Endothelial cell of umbilical vein (primary cell): ENCODE measurements at regions not wholly inside any gene's neighbourhood (a gene's known extent, or its start where the extent isn't known, plus 50 kb on each side); places are given as distances from the start of the nearest gene placed in this dataset.

Experiments
- BruUV-seq: library from RNA; stranded (reverse); fragments of 400-500 nt; replicated peaks from 2 replicates; lab custom pipeline; 2021; lab: Mats Ljungman, UMichigan
- CTCF ChIA-PET: fragments of 300-600, 350-600 bp; sonication (Branson Sonifier 250); formaldehyde crosslinking; loops from one replicate; lab custom pipeline; 2021; ENCODE audit warnings: antibody characterized with exemption, inconsistent platforms; lab: Charles Lee
- POLR2A ChIA-PET: fragments of 300-600, 350-600 bp; sonication (Branson Sonifier 250); formaldehyde crosslinking; loops from one replicate; lab custom pipeline; 2021; ENCODE audit warnings: antibody characterized with exemption, inconsistent platforms; lab: Charles Lee
- DNase-seq: peaks from one replicate; pipeline ENCODE4 v3.0.0-alpha.2; 2011; ENCODE audit warnings: low read depth, low spot score
- FAIRE-seq: peaks from 2 replicates; lab custom pipeline; 2011; peaks lifted over from hg19 to GRCh38; lab: Jason Lieb, UNC
- H2AFZ ChIP-seq: 2 replicates; pipeline ENCODE4 v1.6.0; 2012; ENCODE audit warnings: low read depth, low read length, control low read depth, inconsistent platforms
- H3K27ac ChIP-seq: 2 replicates; pipeline ENCODE4 v1.5.1; 2011; ENCODE audit warnings: low read depth, mild to moderate bottlenecking, control low read depth, low read length, moderate library complexity; ENCODE audit not compliant: insufficient read depth
- H3K27me3 ChIP-seq, 2 experiments: 2 replicates each; pipeline versions ENCODE4 v1.6.0 to v1.6.1; 2011; ENCODE audit warnings: low read length in 2 of 2, mixed read lengths in 1 of 2; ENCODE audit not compliant: control insufficient read depth in 2 of 2, insufficient read depth in 2 of 2
- H3K36me3 ChIP-seq, 2 experiments: 2 replicates in 1 of 2; 3 replicates in 1 of 2; pipeline ENCODE4 v1.5.1; 2011; ENCODE audit warnings: low read length in 2 of 2, mild to moderate bottlenecking in 1 of 2, moderate library complexity in 1 of 2; ENCODE audit not compliant: control insufficient read depth in 2 of 2, insufficient read depth in 2 of 2; ENCODE audit errors: extremely low read depth in 1 of 2
- H3K4me1 ChIP-seq: 3 replicates; pipeline ENCODE4 v1.5.1; 2011; ENCODE audit warnings: mild to moderate bottlenecking, low read length; ENCODE audit not compliant: control insufficient read depth, insufficient read depth; ENCODE audit errors: extremely low read depth
- H3K4me2 ChIP-seq: 2 replicates; pipeline ENCODE4 v1.6.1; 2011; ENCODE audit warnings: low read length, control low read depth, mixed read lengths; ENCODE audit not compliant: insufficient read depth
- H3K4me3 ChIP-seq, 3 experiments: fragments of 200-600 bp in 1 of 3; sonication (generic), shearing (Covaris generic) in 1 of 3; replicated peaks in 1 of 3; 2 replicates each; pipeline ENCODE4 v1.5.1; 2011 to 2016; ENCODE audit warnings: control low read depth in 3 of 3, low read length in 3 of 3, mild to moderate bottlenecking in 2 of 3, inconsistent platforms in 1 of 3, low read depth in 1 of 3, moderate library complexity in 1 of 3; ENCODE audit not compliant: insufficient read depth in 1 of 3
- H3K79me2 ChIP-seq: 2 replicates; pipeline ENCODE4 v1.6.0; 2012; ENCODE audit warnings: low read length, inconsistent platforms; ENCODE audit not compliant: control insufficient read depth, insufficient read depth
- H3K9ac ChIP-seq: replicated peaks from 2 replicates; pipeline ENCODE3; 2011; ENCODE audit warnings: low read length, control low read depth; ENCODE audit not compliant: insufficient read depth; ENCODE audit errors: extremely low read depth
- H3K9me1 ChIP-seq: replicated peaks from 3 replicates; pipeline ENCODE4 v1.6.0; 2011; ENCODE audit warnings: mild to moderate bottlenecking, low read length; ENCODE audit not compliant: control insufficient read depth, insufficient read depth; ENCODE audit errors: extremely low read depth
- H3K9me3 ChIP-seq: replicated peaks from 2 replicates; pipeline ENCODE4 v1.5.1; 2012; ENCODE audit warnings: low read length, inconsistent platforms; ENCODE audit not compliant: control insufficient read depth, insufficient read depth
- H4K20me1 ChIP-seq: replicated peaks from 2 replicates; pipeline ENCODE3; 2011; ENCODE audit warnings: mild to moderate bottlenecking, low read length; ENCODE audit not compliant: control insufficient read depth, insufficient read depth; ENCODE audit errors: extremely low read depth
- EZH2 ChIP-seq: IDR thresholded peaks from 2 replicates; pipeline ENCODE4 v1.6.1; 2012; ENCODE audit warnings: borderline replicate concordance, low read depth, mild to moderate bottlenecking, moderate library complexity, low read length, inconsistent platforms; ENCODE audit not compliant: severe bottlenecking
- FOS ChIP-seq: IDR thresholded peaks from 2 replicates; pipeline ENCODE4 v1.6.1; 2011; ENCODE audit warnings: mild to moderate bottlenecking, low read length, moderate library complexity, borderline replicate concordance; ENCODE audit not compliant: insufficient read depth
- GATA2 ChIP-seq: IDR thresholded peaks from 2 replicates; pipeline ENCODE4 v1.7.0; 2011; ENCODE audit warnings: low read depth, mild to moderate bottlenecking, moderate library complexity, mixed read lengths, low read length; ENCODE audit not compliant: insufficient read length, insufficient read depth
- JUN ChIP-seq: IDR thresholded peaks from 2 replicates; pipeline ENCODE4 v1.6.1; 2011; ENCODE audit warnings: borderline replicate concordance, low read depth; ENCODE audit not compliant: insufficient read length, insufficient read depth
- MYC ChIP-seq: IDR thresholded peaks from one replicate; pipeline ENCODE4 v1.6.1; 2011; ENCODE audit warnings: mild to moderate bottlenecking, low read depth, low read length
- POLR2A ChIP-seq: IDR thresholded peaks from 2 replicates; pipeline ENCODE4 v1.6.1; 2012; ENCODE audit warnings: low read depth, mild to moderate bottlenecking, control low read depth, low read length
- POLR2AphosphoS5 ChIP-seq: IDR thresholded peaks from 2 replicates; pipeline ENCODE4 v1.6.1; 2012; ENCODE audit warnings: low read depth, mild to moderate bottlenecking, control low read depth, low read length, moderate library complexity; ENCODE audit not compliant: insufficient read depth
- dilution Hi-C: fragments of 300-500 bp; cut with MboI; formaldehyde crosslinking; loops from one replicate; pipeline ENCODE4 v1.15.0; 2019; ENCODE audit warnings: low sequenced_read_pairs; ENCODE audit not compliant: extremely low pct_ligation_motif_present
- intact Hi-C: fragments of 100-400 bp; cut with micrococcal nuclease; formaldehyde crosslinking; loops from one replicate; pipeline ENCODE4 v1.10.0; 2022
- TF ChIP-seq, protein P1 (sequence below), 2 donors: IDR thresholded peaks; 1 replicate in 1 of 2; 2 replicates in 1 of 2; pipeline ENCODE4 v1.5.1; 2011; ENCODE audit warnings: low read length in 2 of 2, mild to moderate bottlenecking in 2 of 2, moderate library complexity in 2 of 2, control low read depth in 1 of 2, inconsistent platforms in 1 of 2, low read depth in 1 of 2; ENCODE audit not compliant: insufficient read depth in 1 of 2; ENCODE audit errors: extremely low read depth in 1 of 2
- TF ChIP-seq, protein P2 (sequence below): IDR thresholded peaks from 2 replicates; pipeline ENCODE4 v1.6.1; 2011; ENCODE audit not compliant: insufficient read depth, insufficient read length

DNA sequence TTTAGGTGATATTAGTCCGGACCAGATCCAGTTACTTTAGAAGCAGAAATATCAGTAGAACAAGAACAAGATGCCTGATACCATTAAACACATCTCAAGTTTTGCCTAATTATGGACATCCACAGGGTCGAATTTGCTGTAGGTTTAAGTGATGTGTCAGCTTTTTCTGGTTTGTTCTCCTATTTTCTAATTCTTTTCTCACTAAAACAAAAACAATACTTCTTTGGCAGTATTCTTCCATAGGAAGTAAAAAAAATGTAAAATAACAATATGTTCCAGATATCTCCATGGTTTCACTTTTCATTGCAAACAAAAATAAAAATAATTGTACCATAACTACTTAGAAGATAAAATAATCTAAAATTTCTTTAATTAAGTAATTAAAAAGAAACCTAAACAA lies 265.7 kb downstream of the SHOX2 start:
- H3K27me3 ChIP-seq, result peaks cover 0 to 2% of the 10 kb centered on the region in 2 experiments
- no peaks in the 10 kb centered on the region for H4K20me1 ChIP-seq
- FAIRE-seq (peak; percentile 38), DNase-seq (no peak)
- H3K79me2 ChIP-seq, result no peaks in the 10 kb centered on the region
- CTCF ChIA-PET, result interaction anchor here (1.4 kb wide), 1 partner anchor 44 kb away, joined by 3 read pairs; no protein-coding TSS in a partner anchor
- H3K4me3 ChIP-seq, result no peak overlapping the region
- no peak for TF ChIP-seq MYC
- TF ChIP-seq POLR2A, result no peak
- TF ChIP-seq POLR2AphosphoS5, result no peak
- TF ChIP-seq GATA2, result no peak
- no peak for TF ChIP-seq EZH2
- no peak for TF ChIP-seq JUN
- TF ChIP-seq FOS, result no peak
- TF ChIP-seq, protein P1, sequence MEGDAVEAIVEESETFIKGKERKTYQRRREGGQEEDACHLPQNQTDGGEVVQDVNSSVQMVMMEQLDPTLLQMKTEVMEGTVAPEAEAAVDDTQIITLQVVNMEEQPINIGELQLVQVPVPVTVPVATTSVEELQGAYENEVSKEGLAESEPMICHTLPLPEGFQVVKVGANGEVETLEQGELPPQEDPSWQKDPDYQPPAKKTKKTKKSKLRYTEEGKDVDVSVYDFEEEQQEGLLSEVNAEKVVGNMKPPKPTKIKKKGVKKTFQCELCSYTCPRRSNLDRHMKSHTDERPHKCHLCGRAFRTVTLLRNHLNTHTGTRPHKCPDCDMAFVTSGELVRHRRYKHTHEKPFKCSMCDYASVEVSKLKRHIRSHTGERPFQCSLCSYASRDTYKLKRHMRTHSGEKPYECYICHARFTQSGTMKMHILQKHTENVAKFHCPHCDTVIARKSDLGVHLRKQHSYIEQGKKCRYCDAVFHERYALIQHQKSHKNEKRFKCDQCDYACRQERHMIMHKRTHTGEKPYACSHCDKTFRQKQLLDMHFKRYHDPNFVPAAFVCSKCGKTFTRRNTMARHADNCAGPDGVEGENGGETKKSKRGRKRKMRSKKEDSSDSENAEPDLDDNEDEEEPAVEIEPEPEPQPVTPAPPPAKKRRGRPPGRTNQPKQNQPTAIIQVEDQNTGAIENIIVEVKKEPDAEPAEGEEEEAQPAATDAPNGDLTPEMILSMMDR (IDR thresholded peaks at IDR 0.05; ENCODE audit: extremely low read depth in 1 of 2, insufficient read depth in 1 of 2, low read depth in 1 of 2, low read length in 2 of 2), result no peak
- TF ChIP-seq, protein P2, sequence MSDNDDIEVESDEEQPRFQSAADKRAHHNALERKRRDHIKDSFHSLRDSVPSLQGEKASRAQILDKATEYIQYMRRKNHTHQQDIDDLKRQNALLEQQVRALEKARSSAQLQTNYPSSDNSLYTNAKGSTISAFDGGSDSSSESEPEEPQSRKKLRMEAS, result no peak
- H2AFZ ChIP-seq, result no peak overlapping the region
- no peaks in the 10 kb centered on the region for H3K9me1 ChIP-seq
- H3K9me3 ChIP-seq, result no peaks in the 10 kb centered on the region
- no peaks in the 10 kb centered on the region for H3K36me3 ChIP-seq
- POLR2A ChIA-PET, result no interaction called here
- BruUV-seq, result no TSS peak
- no peaks in the 10 kb centered on the region for H3K4me1 ChIP-seq
- dilution Hi-C loops (no loop called here), intact Hi-C loops (no loop called here)
- no peak overlapping the region for H3K9ac ChIP-seq
- no peak overlapping the region for H3K4me2 ChIP-seq
- H3K27ac ChIP-seq, result no peak overlapping the region
